ENCODE measurements at regions not wholly inside any gene's neighbourhood (a gene's known extent, or its start where the extent isn't known, plus 50 kb on each side); places are given as distances from the start of the nearest gene placed in this dataset.
"Not testable (repeated sequence)": the region's sequence is repeated elsewhere in the genome, so short reads cannot be mapped to it uniquely, and the experiment has no call there.

DNA sequence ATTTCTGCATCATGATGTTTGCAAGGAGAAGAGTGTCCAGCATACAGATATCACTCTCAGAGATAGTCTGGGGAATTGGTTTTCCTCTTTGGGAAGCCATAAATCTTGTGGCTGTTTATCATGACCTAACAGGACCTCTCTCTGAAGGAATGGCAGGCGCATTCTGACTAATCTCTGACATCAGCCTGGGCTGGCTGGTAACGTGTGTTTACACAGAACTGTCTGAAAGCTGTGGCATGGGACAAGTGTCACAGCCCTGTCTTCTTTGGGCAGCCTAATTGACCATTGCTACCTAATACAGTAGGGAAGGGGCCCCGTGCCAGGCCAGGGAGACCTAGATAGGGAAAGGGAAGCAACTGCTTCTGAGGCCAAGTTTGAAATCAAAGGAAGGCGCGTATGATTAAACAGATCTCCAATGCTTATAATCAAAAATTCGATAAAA is 73.9 kb upstream of the CABCOCO1 start:
- H3K27me3 ChIP-seq, result no peaks in the 10 kb centered on the region
- no peak for TF ChIP-seq EP300 (IDR thresholded peaks at IDR 0.05)
- TF ChIP-seq POLR2A (IDR thresholded peaks at IDR 0.05), result no peak
- TF ChIP-seq, protein P1, sequence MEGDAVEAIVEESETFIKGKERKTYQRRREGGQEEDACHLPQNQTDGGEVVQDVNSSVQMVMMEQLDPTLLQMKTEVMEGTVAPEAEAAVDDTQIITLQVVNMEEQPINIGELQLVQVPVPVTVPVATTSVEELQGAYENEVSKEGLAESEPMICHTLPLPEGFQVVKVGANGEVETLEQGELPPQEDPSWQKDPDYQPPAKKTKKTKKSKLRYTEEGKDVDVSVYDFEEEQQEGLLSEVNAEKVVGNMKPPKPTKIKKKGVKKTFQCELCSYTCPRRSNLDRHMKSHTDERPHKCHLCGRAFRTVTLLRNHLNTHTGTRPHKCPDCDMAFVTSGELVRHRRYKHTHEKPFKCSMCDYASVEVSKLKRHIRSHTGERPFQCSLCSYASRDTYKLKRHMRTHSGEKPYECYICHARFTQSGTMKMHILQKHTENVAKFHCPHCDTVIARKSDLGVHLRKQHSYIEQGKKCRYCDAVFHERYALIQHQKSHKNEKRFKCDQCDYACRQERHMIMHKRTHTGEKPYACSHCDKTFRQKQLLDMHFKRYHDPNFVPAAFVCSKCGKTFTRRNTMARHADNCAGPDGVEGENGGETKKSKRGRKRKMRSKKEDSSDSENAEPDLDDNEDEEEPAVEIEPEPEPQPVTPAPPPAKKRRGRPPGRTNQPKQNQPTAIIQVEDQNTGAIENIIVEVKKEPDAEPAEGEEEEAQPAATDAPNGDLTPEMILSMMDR (IDR thresholded peaks at IDR 0.05), result no peak
- TF ChIP-seq POLR2AphosphoS5 (IDR thresholded peaks at IDR 0.05), result no peak
- H3K4me3 ChIP-seq, result no peak overlapping the region
- DNase-seq (ENCODE audit: low spot score in 2 of 2), result no peak
- no peaks in the 10 kb centered on the region for H3K9me3 ChIP-seq
- WGBS, result 81% methylated on average over 6 of the region's 6 CpGs
- no peaks in the 10 kb centered on the region for H3K36me3 ChIP-seq
- H3K4me1 ChIP-seq, result no peaks in the 10 kb centered on the region
- no peak overlapping the region for H3K27ac ChIP-seq

DNA sequence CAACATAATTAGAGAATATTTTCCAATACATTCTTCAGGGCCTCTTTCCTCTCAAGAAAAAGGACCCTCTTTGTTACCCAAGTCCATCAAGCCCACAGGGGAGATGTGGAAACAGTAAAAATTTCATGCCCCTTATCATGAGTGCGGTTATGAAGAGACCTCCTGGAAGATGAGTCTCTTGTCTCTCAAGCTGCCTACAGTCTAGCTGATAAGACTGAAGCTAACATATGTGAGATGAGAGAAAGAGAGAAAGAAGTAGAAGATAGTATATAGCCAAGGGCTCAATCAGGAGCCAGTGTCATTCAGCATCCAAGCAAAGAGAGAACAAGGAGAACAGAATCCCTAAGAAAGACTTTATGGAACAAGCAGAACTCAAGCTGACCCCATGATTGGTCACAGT is 75.9 kb upstream of the CABCOCO1 start:
- 90% methylated on average over 1 of the region's 1 CpG for WGBS
- Histone ChIP-seq H3K4me3 (no peak overlapping the region), H3K36me3 (no peaks in the 10 kb centered on the region), H3K27ac (no peak overlapping the region), H3K4me1 (no peaks in the 10 kb centered on the region), H3K9me3 (no peaks in the 10 kb centered on the region), H3K27me3 (no peaks in the 10 kb centered on the region)
- DNase-seq (ENCODE audit: low spot score in 2 of 2), result no peak
- TF ChIP-seq, protein P1 (IDR thresholded peaks at IDR 0.05), result no peak
- no peak for TF ChIP-seq POLR2A (IDR thresholded peaks at IDR 0.05)
- TF ChIP-seq POLR2AphosphoS5 (IDR thresholded peaks at IDR 0.05), result no peak
- no peak for TF ChIP-seq EP300 (IDR thresholded peaks at IDR 0.05)

DNA sequence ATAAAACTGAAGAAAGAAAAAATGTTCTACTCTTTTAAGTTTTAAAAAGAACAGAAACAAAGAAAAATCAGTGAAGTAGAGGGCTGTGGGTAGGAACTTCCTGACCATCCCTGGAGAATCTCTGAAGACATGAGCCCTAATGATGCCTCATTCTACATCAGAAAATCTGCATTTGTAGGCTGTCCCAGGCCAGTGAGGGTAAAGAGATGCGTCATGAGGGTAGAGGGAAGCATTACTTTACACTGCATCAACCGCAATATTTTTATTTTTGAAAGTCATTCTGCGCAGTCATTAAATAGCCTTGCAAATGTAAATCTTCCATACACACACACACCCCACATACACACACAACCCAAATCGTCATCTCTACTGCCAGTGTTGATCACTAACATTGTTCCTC is 82.1 kb upstream of the CABCOCO1 start:
- Histone ChIP-seq H3K36me3 (no peaks in the 10 kb centered on the region), H3K27me3 (no peaks in the 10 kb centered on the region), H3K4me1 (no peaks in the 10 kb centered on the region), H3K4me3 (no peak overlapping the region), H3K27ac (no peak overlapping the region), H3K9me3 (no peaks in the 10 kb centered on the region)
- TF ChIP-seq, protein P1 (IDR thresholded peaks at IDR 0.05), result no peak
- TF ChIP-seq POLR2AphosphoS5 (IDR thresholded peaks at IDR 0.05) (no peak), POLR2A (IDR thresholded peaks at IDR 0.05) (no peak), EP300 (IDR thresholded peaks at IDR 0.05) (no peak)
- WGBS, result 88% methylated on average over 4 of the region's 4 CpGs
- DNase-seq (ENCODE audit: low spot score in 2 of 2), result no peak

DNA sequence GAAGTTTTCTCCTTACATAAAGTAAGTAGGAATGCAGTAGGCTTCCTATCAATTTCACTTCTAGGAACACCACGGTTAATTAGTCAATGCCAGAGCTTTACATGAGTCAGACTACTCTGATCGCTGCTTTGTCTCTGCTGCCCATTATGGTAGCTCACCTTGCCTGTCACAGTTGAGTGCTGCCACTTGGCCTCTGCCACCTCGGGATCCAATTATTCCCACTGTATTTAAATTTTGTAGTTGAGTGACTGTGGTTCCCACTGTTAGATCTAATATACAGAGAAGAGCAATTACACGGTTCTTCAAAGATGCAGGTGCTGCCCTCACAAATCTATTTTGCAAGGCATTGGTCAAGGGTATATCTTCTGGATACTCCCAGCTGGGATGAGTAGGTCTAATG is 92.5 kb upstream of the CABCOCO1 start:
- H3K36me3 ChIP-seq; H3K4me1 ChIP-seq; H3K27me3 ChIP-seq; DNase-seq (ENCODE audit: low spot score in 2 of 2); H3K9me3 ChIP-seq; H3K27ac ChIP-seq; H3K4me3 ChIP-seq: not testable (repeated sequence)
- WGBS, result 78% methylated on average over 4 of the region's 4 CpGs

GRCh38 chr10:61567729-61568128 is 95.0 kb upstream of the CABCOCO1 start:
- Histone ChIP-seq H3K9me3 (peaks cover 10% of the 10 kb centered on the region), H3K27me3 (no peaks in the 10 kb centered on the region), H3K27ac (no peak overlapping the region), H3K4me1 (no peaks in the 10 kb centered on the region), H3K36me3 (no peaks in the 10 kb centered on the region), H3K4me3 (no peak overlapping the region)
- TF ChIP-seq EP300 (IDR thresholded peaks at IDR 0.05) (no peak), POLR2A (IDR thresholded peaks at IDR 0.05) (no peak), POLR2AphosphoS5 (IDR thresholded peaks at IDR 0.05) (no peak)
- TF ChIP-seq, protein P1 (IDR thresholded peaks at IDR 0.05), result no peak
- DNase-seq (ENCODE audit: low spot score in 2 of 2), result no peak
- WGBS, result 95% methylated on average over 2 of the region's 2 CpGs

DNA sequence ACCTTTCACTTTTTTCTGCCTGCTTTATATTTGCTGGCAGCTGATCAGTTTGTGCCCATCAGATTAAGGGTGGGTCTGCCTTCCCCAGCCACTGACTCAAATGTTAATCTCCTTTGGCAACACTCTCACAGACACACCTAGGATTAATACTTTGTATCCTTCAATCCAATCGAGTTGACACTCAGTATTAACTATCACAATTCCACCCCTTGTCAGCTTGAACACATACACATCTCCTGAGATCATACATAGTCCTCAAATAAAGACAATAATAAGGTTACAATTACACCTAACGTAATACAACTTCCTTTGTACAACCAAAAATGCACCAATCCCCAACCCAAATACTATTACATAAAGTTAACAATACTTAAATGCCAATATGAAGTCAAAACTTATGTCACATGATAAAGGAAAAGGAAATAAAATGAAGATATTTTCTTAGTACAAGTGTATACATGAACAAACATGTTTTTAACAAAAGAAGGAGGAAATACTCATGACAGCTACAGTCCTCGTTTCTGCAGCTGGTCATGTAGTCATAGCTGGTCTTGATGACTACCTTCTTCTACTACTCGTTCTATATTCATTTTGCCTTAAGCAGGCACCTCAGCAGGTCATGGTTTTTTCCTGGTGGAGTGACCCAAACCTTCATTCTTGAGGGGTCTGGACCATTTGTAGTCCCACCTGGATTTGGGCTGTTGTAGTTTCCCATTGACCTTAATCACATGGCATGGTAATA is 96.7 kb upstream of the CABCOCO1 start:
- Histone ChIP-seq H3K27me3 (no peaks in the 10 kb centered on the region), H3K27ac (no peak overlapping the region), H3K36me3 (no peaks in the 10 kb centered on the region), H3K4me1 (no peaks in the 10 kb centered on the region), H3K4me3 (no peak overlapping the region), H3K9me3 (peaks cover 10% of the 10 kb centered on the region)
- DNase-seq (ENCODE audit: low spot score in 2 of 2), result no peak
- WGBS, result 58% methylated on average over 4 of the region's 4 CpGs
- TF ChIP-seq POLR2A (IDR thresholded peaks at IDR 0.05) (no peak), POLR2AphosphoS5 (IDR thresholded peaks at IDR 0.05) (no peak), EP300 (IDR thresholded peaks at IDR 0.05) (no peak)
- TF ChIP-seq, protein P1 (IDR thresholded peaks at IDR 0.05), result no peak
